Activated CD8-positive, alpha-beta T cell treated with anti-CD3 and anti-CD28 coated beads for 36 hours (primary cell): ENCODE measurements at regions not wholly inside any gene's neighbourhood (a gene's known extent, or its start where the extent isn't known, plus 50 kb on each side); places are given as distances from the start of the nearest gene placed in this dataset.
"Not testable (repeated sequence)": the region's sequence is repeated elsewhere in the genome, so short reads cannot be mapped to it uniquely, and the experiment has no call there.

Source experiments
- ATAC-seq: fragments of 200-7000 bp; cut with Tn5 transposase; one replicate; pipeline ENCODE4 v1.10.0; 2021; ENCODE audit warnings: mild to moderate bottlenecking, moderate library complexity
- CTCF ChIA-PET: fragments of 350-600 bp; sonication (Branson Sonifier 250); formaldehyde crosslinking; loops from one replicate; lab custom pipeline; 2021; ENCODE audit warnings: antibody characterized with exemption; lab: Charles Lee
- POLR2A ChIA-PET: fragments of 350-600 bp; sonication (Branson Sonifier 250); formaldehyde crosslinking; loops from one replicate; lab custom pipeline; 2021; ENCODE audit warnings: antibody characterized with exemption; lab: Charles Lee
- DNase-seq: peaks from one replicate; pipeline ENCODE4 v3.0.0-alpha.2; 2020
- H3K27ac Mint-ChIP-seq: one replicate; pipeline ENCODE4 v1.8.0; 2021; ENCODE audit warnings: mild to moderate bottlenecking, mixed read lengths
- H3K27me3 Mint-ChIP-seq: one replicate; pipeline ENCODE4 v1.8.0; 2021; ENCODE audit warnings: mixed read lengths
- H3K36me3 Mint-ChIP-seq: one replicate; pipeline ENCODE4 v1.8.0; 2021; ENCODE audit warnings: low read depth, mixed read lengths
- H3K4me1 Mint-ChIP-seq: one replicate; pipeline ENCODE4 v1.8.0; 2021; ENCODE audit warnings: low read depth, mixed read lengths
- H3K4me3 Mint-ChIP-seq: one replicate; pipeline ENCODE4 v1.8.0; 2021; ENCODE audit warnings: mild to moderate bottlenecking, moderate library complexity, mixed read lengths
- H3K9me3 Mint-ChIP-seq: one replicate; pipeline ENCODE4 v1.8.0; 2021; ENCODE audit warnings: mixed read lengths
- intact Hi-C: fragments of 100-400 bp; cut with micrococcal nuclease; formaldehyde crosslinking; loops from one replicate; pipeline ENCODE4 v1.10.0; 2022
- TF ChIP-seq, protein P1 (sequence below): fragments of 200-600 bp; IDR thresholded peaks from one replicate; pipeline ENCODE4 v1.8.0; 2022; ENCODE audit warnings: antibody characterized with exemption, mild to moderate bottlenecking

GRCh38 chr11:57942808-57943207 lies 80.9 kb upstream of the OR9Q1 start:
- DNase-seq (no peak), ATAC-seq (no peak)
- Mint-ChIP-seq H3K36me3 (no peaks in the 10 kb centered on the region), H3K27me3 (peaks cover 2% of the 10 kb centered on the region), H3K27ac (no peak overlapping the region), H3K4me1 (no peaks in the 10 kb centered on the region), H3K9me3 (no peaks in the 10 kb centered on the region), H3K4me3 (no peak overlapping the region)
- TF ChIP-seq, protein P1, sequence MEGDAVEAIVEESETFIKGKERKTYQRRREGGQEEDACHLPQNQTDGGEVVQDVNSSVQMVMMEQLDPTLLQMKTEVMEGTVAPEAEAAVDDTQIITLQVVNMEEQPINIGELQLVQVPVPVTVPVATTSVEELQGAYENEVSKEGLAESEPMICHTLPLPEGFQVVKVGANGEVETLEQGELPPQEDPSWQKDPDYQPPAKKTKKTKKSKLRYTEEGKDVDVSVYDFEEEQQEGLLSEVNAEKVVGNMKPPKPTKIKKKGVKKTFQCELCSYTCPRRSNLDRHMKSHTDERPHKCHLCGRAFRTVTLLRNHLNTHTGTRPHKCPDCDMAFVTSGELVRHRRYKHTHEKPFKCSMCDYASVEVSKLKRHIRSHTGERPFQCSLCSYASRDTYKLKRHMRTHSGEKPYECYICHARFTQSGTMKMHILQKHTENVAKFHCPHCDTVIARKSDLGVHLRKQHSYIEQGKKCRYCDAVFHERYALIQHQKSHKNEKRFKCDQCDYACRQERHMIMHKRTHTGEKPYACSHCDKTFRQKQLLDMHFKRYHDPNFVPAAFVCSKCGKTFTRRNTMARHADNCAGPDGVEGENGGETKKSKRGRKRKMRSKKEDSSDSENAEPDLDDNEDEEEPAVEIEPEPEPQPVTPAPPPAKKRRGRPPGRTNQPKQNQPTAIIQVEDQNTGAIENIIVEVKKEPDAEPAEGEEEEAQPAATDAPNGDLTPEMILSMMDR, result no peak
- ChIA-PET CTCF (no interaction called here), POLR2A (no interaction called here)
- intact Hi-C loops, result no loop called here

- POLR2A ChIA-PET, intact Hi-C loops, DNase-seq, H3K4me1 Mint-ChIP-seq, H3K36me3 Mint-ChIP-seq, H3K27me3 Mint-ChIP-seq, H3K27ac Mint-ChIP-seq, H3K9me3 Mint-ChIP-seq, ATAC-seq, H3K4me3 Mint-ChIP-seq, CTCF ChIA-PET: not testable (repeated sequence)
Observed at GRCh38 chr11:57943766-57944165, 79.9 kb upstream of the OR9Q1 start.

DNA sequence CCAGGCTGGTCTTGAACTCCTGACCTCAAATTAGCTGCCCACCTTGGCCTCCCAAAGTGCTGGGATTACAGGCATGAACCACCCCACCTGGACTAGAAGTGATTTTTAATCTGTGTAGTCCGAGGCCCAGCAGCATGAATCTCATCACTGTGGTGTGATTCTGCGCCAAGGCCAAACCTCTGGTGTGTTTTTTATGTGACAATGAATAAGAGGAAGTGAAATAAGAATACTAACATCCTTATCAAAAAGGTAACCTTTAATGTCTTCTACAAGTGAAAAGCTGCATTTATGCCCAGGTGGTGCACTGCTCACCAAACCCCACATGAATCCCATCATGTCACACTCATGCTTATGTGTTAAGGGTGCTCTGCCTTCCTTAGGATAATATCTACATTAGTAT lies 77.1 kb upstream of the OR9Q1 start:
- H3K27me3 Mint-ChIP-seq, result no peaks in the 10 kb centered on the region
- intact Hi-C loops, result no loop called here
- no peak for ATAC-seq
- POLR2A ChIA-PET, result no interaction called here
- no peak overlapping the region for H3K27ac Mint-ChIP-seq
- no peaks in the 10 kb centered on the region for H3K4me1 Mint-ChIP-seq
- H3K36me3 Mint-ChIP-seq, result no peaks in the 10 kb centered on the region
- H3K9me3 Mint-ChIP-seq, result no peaks in the 10 kb centered on the region
- H3K4me3 Mint-ChIP-seq, result no peak overlapping the region
- CTCF ChIA-PET, result no interaction called here
- TF ChIP-seq, protein P1, result no peak
- DNase-seq, result no peak

DNA sequence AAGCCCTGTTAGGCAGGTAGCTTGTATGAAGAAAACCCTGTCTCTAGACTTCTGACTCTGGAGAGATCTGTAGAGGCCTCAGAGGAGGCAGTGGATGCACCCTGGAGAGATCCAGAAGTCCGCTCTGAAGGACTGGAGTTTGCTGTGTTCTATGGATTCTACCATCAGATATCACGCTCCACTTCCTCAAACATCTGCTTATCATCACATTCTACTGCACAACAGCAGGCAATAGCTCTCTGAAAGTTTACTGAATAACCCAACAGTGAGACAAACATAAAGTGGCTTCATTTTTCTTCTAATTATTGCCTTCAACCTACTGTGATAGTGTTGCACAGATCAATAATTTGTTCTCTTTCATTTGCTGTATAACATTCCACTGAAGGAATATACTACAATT lies 59.0 kb upstream of the OR9Q1 start:
- CTCF ChIA-PET, result no interaction called here
- no peaks in the 10 kb centered on the region for H3K36me3 Mint-ChIP-seq
- H3K27me3 Mint-ChIP-seq, result peaks cover 6% of the 10 kb centered on the region
- TF ChIP-seq, protein P1, result no peak
- no peak overlapping the region for H3K4me3 Mint-ChIP-seq
- ATAC-seq (no peak), DNase-seq (no peak)
- intact Hi-C loops, result no loop called here
- peaks cover 2% of the 10 kb centered on the region for H3K9me3 Mint-ChIP-seq
- no peaks in the 10 kb centered on the region for H3K4me1 Mint-ChIP-seq
- POLR2A ChIA-PET, result no interaction called here
- no peak overlapping the region for H3K27ac Mint-ChIP-seq

DNA sequence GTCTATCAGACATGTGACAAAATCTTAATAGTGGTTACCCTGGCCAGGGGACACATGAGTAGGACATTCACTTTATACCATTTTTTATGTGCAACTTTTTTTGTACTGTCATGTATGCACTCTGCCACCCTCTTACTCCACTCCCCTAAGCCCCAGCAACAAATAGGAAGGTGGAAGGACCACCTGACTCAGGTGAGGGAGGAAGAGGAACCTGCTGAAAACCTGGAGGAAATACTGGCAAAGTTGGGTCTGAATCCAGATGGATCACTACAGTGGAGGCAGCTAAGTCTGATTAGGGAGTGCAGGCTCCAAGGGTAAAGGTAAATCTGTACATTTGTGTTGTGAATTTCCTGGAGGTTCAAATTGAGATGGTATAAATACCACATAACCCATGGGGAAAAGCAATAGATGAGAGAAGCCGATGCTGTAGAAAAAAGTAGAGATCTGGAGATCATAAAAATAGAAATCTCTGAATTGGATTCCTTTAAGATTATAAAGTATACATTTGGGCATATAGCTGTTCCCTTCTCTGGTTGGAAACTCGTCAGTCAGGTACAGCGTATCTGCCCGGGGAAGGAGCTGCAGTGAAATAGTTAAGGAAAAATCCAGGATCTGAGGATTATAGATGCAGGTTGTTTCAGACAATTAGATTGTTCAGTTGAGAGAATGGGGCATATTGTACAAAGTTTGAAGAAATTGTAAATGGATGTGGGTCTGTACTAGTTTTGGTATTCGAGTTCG lies 52.2 kb upstream of the OR9Q1 start:
- POLR2A ChIA-PET, result no interaction called here
- H3K27me3 Mint-ChIP-seq, result peaks cover 15% of the 10 kb centered on the region
- no peak for DNase-seq
- TF ChIP-seq, protein P1, result no peak
- no peak for ATAC-seq
- CTCF ChIA-PET, result no interaction called here
- H3K4me1 Mint-ChIP-seq, result no peaks in the 10 kb centered on the region
- no peaks in the 10 kb centered on the region for H3K36me3 Mint-ChIP-seq
- intact Hi-C loops, result no loop called here
- H3K9me3 Mint-ChIP-seq, result no peaks in the 10 kb centered on the region
- H3K27ac Mint-ChIP-seq, result no peak overlapping the region
- H3K4me3 Mint-ChIP-seq, result no peak overlapping the region
